GM12878 (cell line): ENCODE measurements at regions not wholly inside any gene's neighbourhood (a gene's known extent, or its start where the extent isn't known, plus 50 kb on each side); places are given as distances from the start of the nearest gene placed in this dataset.

Experiments used
- ATAC-seq: fragments of 200-7000 bp; cut with Tn5 transposase; 3 replicates; pipeline ENCODE4 v1.9.1; 2020; ENCODE audit warnings: mild to moderate bottlenecking, moderate library complexity
- BruUV-seq: library from RNA; stranded (reverse); fragments of 400-500 nt; replicated peaks from 2 replicates; lab custom pipeline; 2021; lab: Mats Ljungman, UMichigan
- CTCF ChIA-PET: fragments of 300-600 bp; sonication (Branson Sonifier 250); formaldehyde crosslinking; extraction: SDS; loops from one replicate; lab custom pipeline; 2021; ENCODE audit warnings: inconsistent platforms; lab: Yijun Ruan, JAX
- POLR2A ChIA-PET: fragments of 350-600 bp; formaldehyde crosslinking; extraction: SDS; loops from one replicate; lab custom pipeline; 2021; ENCODE audit warnings: inconsistent platforms; lab: Charles Lee
- RAD21 ChIA-PET: fragments of 300-600 bp; sonication (Branson Sonifier 250); formaldehyde crosslinking; loops from one replicate; lab custom pipeline; 2023; ENCODE audit warnings: antibody characterized with exemption; ENCODE audit not compliant: unreplicated experiment; lab: Charles Lee
- SMC1A ChIA-PET: fragments of 300-600 bp; sonication (Branson Sonifier 250); formaldehyde crosslinking; loops from one replicate; lab custom pipeline; 2023; ENCODE audit not compliant: unreplicated experiment, uncharacterized antibody; lab: Charles Lee
- DNase-seq: peaks from one replicate; pipeline ENCODE4 v3.0.0-alpha.2; 2011; ENCODE audit warnings: low read depth, low spot score
- FAIRE-seq: peaks from 3 replicates; lab custom pipeline; 2011; peaks lifted over from hg19 to GRCh38; lab: Jason Lieb, UNC
- H2AFZ ChIP-seq: 2 replicates; pipeline ENCODE4 v1.6.0; 2011; ENCODE audit warnings: low read depth, low read length, control low read depth; ENCODE audit not compliant: control insufficient read depth
- H3K27ac ChIP-seq: 2 replicates; pipeline ENCODE4 v1.5.1; 2011; ENCODE audit warnings: control low read depth; ENCODE audit not compliant: control insufficient read depth, insufficient read depth
- H3K27me3 ChIP-seq, 2 experiments: replicated peaks in 1 of 2; 2 replicates each; pipeline versions ENCODE4 v1.6.0 to v1.6.1; 2011; ENCODE audit warnings: low read length in 1 of 2; ENCODE audit not compliant: control insufficient read depth in 2 of 2, insufficient read depth in 2 of 2
- H3K36me3 ChIP-seq, 2 experiments: 2 replicates each; pipeline ENCODE4 v1.5.1; 2011; ENCODE audit warnings: low read length in 1 of 2; ENCODE audit not compliant: control insufficient read depth in 2 of 2, insufficient read depth in 2 of 2
- H3K4me1 ChIP-seq: 2 replicates; pipeline ENCODE4 v1.6.1; 2011; ENCODE audit warnings: mild to moderate bottlenecking, low read length, moderate library complexity, mixed read lengths; ENCODE audit not compliant: control insufficient read depth, insufficient read depth
- H3K4me2 ChIP-seq: 2 replicates; pipeline ENCODE4 v1.6.0; 2011; ENCODE audit warnings: control low read depth; ENCODE audit not compliant: control insufficient read depth, insufficient read depth
- H3K4me3 ChIP-seq: fragments of 200-600 bp; sonication (generic); 2 replicates; pipeline ENCODE4 v1.5.1; 2016
- H3K79me2 ChIP-seq: 2 replicates; pipeline ENCODE4 v1.6.0; 2011; ENCODE audit warnings: low read length; ENCODE audit not compliant: control insufficient read depth, insufficient read depth
- H3K9ac ChIP-seq: 2 replicates; pipeline ENCODE4 v1.8.0; 2011; ENCODE audit warnings: low read length, control low read depth, mixed read lengths; ENCODE audit not compliant: control insufficient read depth, insufficient read depth
- H3K9me3 ChIP-seq: replicated peaks from 3 replicates; pipeline ENCODE4 v1.5.1; 2011; ENCODE audit warnings: mild to moderate bottlenecking, low read length; ENCODE audit not compliant: control insufficient read depth, insufficient read depth
- H4K20me1 ChIP-seq: 2 replicates; pipeline ENCODE4 v1.6.0; 2011; ENCODE audit not compliant: control insufficient read depth, insufficient read depth
- ATF7 ChIP-seq: fragments of 450-650 bp; IDR thresholded peaks from 2 replicates; pipeline ENCODE4 v1.6.1; 2016; ENCODE audit warnings: low read depth, mild to moderate bottlenecking
- CREB1 ChIP-seq: IDR thresholded peaks from 2 replicates; pipeline ENCODE4 v1.6.1; 2012; ENCODE audit warnings: low read depth, mild to moderate bottlenecking, inconsistent platforms
- ETV6 ChIP-seq, 2 experiments: fragments of 450-650 bp in 1 of 2; IDR thresholded peaks in 1 of 2; conservative IDR thresholded peaks in 1 of 2; 2 replicates each; pipeline ENCODE4 v1.6.1; 2014; ENCODE audit warnings: antibody characterized with exemption in 1 of 2, borderline replicate concordance in 1 of 2, low read depth in 1 of 2, mild to moderate bottlenecking in 1 of 2, moderate library complexity in 1 of 2
- MTA2 ChIP-seq: fragments of 450-650 bp; IDR thresholded peaks from 2 replicates; pipeline ENCODE4 v1.6.1; 2016; ENCODE audit warnings: low read depth, mild to moderate bottlenecking, moderate library complexity
- NFYB ChIP-seq: IDR thresholded peaks from 2 replicates; pipeline ENCODE4 v1.6.1; 2011; ENCODE audit warnings: low read depth, mild to moderate bottlenecking, low read length, improper control_type of control experiment, moderate library complexity; ENCODE audit not compliant: insufficient read depth
- RCOR1 ChIP-seq: conservative IDR thresholded peaks from 2 replicates; pipeline ENCODE4 v1.6.1; 2012; ENCODE audit warnings: low read depth, low read length, improper control_type of control experiment
- RFX5 ChIP-seq: IDR thresholded peaks from 2 replicates; pipeline ENCODE4 v1.6.1; 2011; ENCODE audit warnings: low read depth, low read length, improper control_type of control experiment
- SPI1 ChIP-seq: IDR thresholded peaks from 2 replicates; pipeline ENCODE4 v1.6.1; 2011; ENCODE audit warnings: low read depth, mild to moderate bottlenecking, low read length, moderate library complexity, borderline replicate concordance; ENCODE audit not compliant: insufficient read depth
- whole genome bisulfite sequencing: methylation state at CpG from one replicate; pipeline ENCODE4 v1.1.6; 2016; ENCODE audit warnings: low lambda C conversion rate; ENCODE audit not compliant: insufficient replicate concordance, insufficient coverage; ENCODE audit errors: missing lambda C conversion rate; 5-methylcytosine and 5-hydroxymethylcytosine counted together
- in situ Hi-C: fragments of 300-500 bp; cut with MboI; formaldehyde crosslinking; loops from 9 replicates; pipeline ENCODE4 v1.14.3; 2018; ENCODE audit warnings: mixed read lengths
- intact Hi-C: fragments of 100-400 bp; cut with micrococcal nuclease; formaldehyde crosslinking; loops from one replicate; pipeline ENCODE4 v1.14.2; 2022; ENCODE audit not compliant: unreplicated experiment
- TF ChIP-seq, protein P1 (sequence below): fragments of 450-650 bp; IDR thresholded peaks from 2 replicates; pipeline ENCODE4 v1.6.1; 2017; ENCODE audit warnings: borderline replicate concordance
- TF ChIP-seq, protein P2 (sequence below): fragments of 450-650 bp; IDR thresholded peaks from 2 replicates; pipeline ENCODE4 v1.6.1; 2017; ENCODE audit warnings: mild to moderate bottlenecking, low read depth, inconsistent platforms; ENCODE audit not compliant: poor library complexity, severe bottlenecking

DNA sequence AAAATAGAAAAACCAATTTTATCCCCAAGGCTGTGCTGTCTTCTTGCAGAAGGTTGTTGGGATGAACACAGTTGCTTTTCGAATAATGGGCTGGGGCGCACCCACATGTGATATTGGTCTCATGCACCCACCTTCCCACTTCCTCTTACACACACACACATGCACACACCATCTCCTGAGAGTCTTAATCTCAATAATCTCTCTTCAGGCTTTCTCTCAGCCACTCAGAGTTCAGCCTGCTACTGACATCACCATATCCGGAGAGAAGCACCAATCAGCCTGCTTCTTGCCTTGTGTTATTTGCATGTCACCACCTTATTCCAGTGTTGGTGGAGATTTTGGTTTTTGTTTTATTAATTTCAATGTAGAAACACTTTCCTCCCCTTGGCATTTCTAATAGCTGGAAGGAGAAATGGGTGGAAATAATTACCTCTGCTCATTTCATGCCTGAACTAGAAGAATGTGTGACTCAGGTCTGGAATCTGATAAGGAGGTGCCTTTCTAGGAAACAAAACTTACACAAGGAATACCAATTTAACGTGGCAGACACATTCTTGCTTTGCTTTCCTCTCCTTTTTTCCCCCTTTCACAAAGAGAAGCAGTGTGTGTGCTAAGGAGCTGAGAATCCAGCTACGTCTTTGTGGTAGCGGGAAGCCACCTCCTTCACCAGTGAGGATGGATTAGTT is 400.2 kb downstream of the MID1IP1 start:
- 52% methylated on average over 6 of the region's 6 CpGs for WGBS
- peaks cover 5% of the 10 kb centered on the region for H3K4me1 ChIP-seq
- in situ Hi-C loops, result no loop called here
- peak; percentile 77; the same call in 1 of the 2 replicates for TF ChIP-seq SPI1
- peak; percentile 25; the same call in 1 of the 2 replicates for TF ChIP-seq NFYB
- TF ChIP-seq CREB1, result peak; percentile 67; the same call in 1 of the 2 replicates
- peak; percentile 93 for TF ChIP-seq RFX5
- no peak for TF ChIP-seq ETV6 (conservative IDR thresholded peaks at IDR 0.05 in 1 of 2, IDR thresholded peaks at IDR 0.05 in 1 of 2; ENCODE audit: borderline replicate concordance in 1 of 2, low read depth in 1 of 2)
- TF ChIP-seq, all 136 proteins: peak for 4
- SMC1A ChIA-PET, result interaction anchor here (0.7 to 1.9 kb wide), 7 partner anchors 34 to 544 kb away, joined by 3 to 8 read pairs (median 3); no protein-coding TSS in a partner anchor
- Histone ChIP-seq H3K27ac (no peak overlapping the region), H3K9me3 (no peaks in the 10 kb centered on the region), H3K79me2 (no peaks in the 10 kb centered on the region), H3K4me3 (no peak overlapping the region), H3K9ac (no peak overlapping the region), H3K27me3 (no peaks in the 10 kb centered on the region), H3K36me3 (no peaks in the 10 kb centered on the region), H4K20me1 (no peaks in the 10 kb centered on the region), H3K4me2 (no peak overlapping the region), H2AFZ (no peak overlapping the region)
- RAD21 ChIA-PET, result interaction anchor here (1.3 kb wide), 1 partner anchor 16 kb away, joined by 3 read pairs; no protein-coding TSS in a partner anchor
- peak; percentile 40 for ATAC-seq
- no TSS peak for BruUV-seq
- CTCF ChIA-PET, result interaction anchor here (0.7 to 1.1 kb wide), 2 partner anchors 10 to 50 kb away, joined by 3 read pairs; no protein-coding TSS in a partner anchor
- intact Hi-C loops, result no loop called here
- FAIRE-seq, result peak; percentile 62
- DNase-seq, result no peak
- POLR2A ChIA-PET, result no interaction called here

DNA sequence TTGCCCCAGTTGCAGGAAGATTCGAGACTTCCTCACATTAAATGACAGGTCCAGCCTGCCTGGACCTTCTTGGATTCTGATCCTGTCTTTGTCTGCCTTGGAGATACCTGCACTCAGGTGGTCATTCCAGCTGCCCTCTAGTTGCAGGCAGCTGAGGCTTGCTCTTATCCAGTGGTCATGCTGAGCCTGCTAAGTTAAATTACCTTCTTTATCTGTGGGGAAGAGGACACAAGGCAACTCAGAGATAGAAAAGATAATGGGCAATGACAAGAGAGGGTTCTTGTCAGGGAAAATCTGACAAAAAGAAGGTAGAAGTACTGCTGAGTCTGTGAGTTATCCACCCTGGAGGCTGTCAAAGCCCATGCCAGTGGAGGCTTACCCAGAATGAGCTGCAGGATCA is 401.4 kb downstream of the MID1IP1 start:
- H3K36me3 ChIP-seq, result no peaks in the 10 kb centered on the region
- ChIA-PET CTCF (interaction anchor here (1.1 kb wide), 1 partner anchor 9 kb away, joined by 3 read pairs; no protein-coding TSS in a partner anchor), POLR2A (no interaction called here), SMC1A (no interaction called here), RAD21 (no interaction called here)
- DNase-seq, result no peak
- no peaks in the 10 kb centered on the region for H3K27me3 ChIP-seq
- ATAC-seq, result no peak
- no peak overlapping the region for H2AFZ ChIP-seq
- no peak overlapping the region for H3K4me3 ChIP-seq
- no peaks in the 10 kb centered on the region for H3K9me3 ChIP-seq
- H4K20me1 ChIP-seq, result no peaks in the 10 kb centered on the region
- BruUV-seq, result no TSS peak
- FAIRE-seq, result no peak
- no peak overlapping the region for H3K4me2 ChIP-seq
- in situ Hi-C loops, result no loop called here
- WGBS, result 0% methylated on average over 1 of the region's 1 CpG
- intact Hi-C loops, result no loop called here
- no peaks in the 10 kb centered on the region for H3K79me2 ChIP-seq
- no peak overlapping the region for H3K9ac ChIP-seq
- no peak overlapping the region for H3K27ac ChIP-seq
- H3K4me1 ChIP-seq, result no peaks in the 10 kb centered on the region
- TF ChIP-seq ATF7 (no peak), RCOR1 (no peak), MTA2 (no peak), NFYB (no peak)
- TF ChIP-seq, protein P1, sequence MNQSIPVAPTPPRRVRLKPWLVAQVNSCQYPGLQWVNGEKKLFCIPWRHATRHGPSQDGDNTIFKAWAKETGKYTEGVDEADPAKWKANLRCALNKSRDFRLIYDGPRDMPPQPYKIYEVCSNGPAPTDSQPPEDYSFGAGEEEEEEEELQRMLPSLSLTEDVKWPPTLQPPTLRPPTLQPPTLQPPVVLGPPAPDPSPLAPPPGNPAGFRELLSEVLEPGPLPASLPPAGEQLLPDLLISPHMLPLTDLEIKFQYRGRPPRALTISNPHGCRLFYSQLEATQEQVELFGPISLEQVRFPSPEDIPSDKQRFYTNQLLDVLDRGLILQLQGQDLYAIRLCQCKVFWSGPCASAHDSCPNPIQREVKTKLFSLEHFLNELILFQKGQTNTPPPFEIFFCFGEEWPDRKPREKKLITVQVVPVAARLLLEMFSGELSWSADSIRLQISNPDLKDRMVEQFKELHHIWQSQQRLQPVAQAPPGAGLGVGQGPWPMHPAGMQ, result no peak
- TF ChIP-seq, protein P2, sequence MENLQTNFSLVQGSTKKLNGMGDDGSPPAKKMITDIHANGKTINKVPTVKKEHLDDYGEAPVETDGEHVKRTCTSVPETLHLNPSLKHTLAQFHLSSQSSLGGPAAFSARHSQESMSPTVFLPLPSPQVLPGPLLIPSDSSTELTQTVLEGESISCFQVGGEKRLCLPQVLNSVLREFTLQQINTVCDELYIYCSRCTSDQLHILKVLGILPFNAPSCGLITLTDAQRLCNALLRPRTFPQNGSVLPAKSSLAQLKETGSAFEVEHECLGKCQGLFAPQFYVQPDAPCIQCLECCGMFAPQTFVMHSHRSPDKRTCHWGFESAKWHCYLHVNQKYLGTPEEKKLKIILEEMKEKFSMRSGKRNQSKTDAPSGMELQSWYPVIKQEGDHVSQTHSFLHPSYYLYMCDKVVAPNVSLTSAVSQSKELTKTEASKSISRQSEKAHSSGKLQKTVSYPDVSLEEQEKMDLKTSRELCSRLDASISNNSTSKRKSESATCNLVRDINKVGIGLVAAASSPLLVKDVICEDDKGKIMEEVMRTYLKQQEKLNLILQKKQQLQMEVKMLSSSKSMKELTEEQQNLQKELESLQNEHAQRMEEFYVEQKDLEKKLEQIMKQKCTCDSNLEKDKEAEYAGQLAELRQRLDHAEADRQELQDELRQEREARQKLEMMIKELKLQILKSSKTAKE, result no peak
